ENCODE measurements at regions not wholly inside any gene's neighbourhood (a gene's known extent, or its start where the extent isn't known, plus 50 kb on each side); places are given as distances from the start of the nearest gene placed in this dataset.

DNA sequence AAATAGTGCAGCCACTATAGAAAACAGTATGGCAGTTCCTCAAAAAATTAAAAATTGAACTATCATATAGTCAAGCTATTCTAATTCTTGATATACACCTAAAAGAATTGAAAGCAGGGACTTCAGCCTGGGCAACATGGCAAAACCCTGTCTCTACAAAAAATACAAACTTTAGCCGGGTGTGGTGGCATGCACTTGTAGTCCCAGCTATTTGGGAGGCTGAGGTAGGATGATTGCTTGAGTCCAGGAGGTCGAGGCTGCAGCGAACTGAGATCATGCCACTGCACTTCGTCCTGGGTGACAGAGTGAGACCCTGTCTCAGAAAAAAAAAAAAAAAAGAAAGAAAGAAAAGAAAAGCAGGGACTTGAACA is 64.0 kb upstream of the FOXN2 start:
- Mint-ChIP-seq H3K4me3 (no peak overlapping the region), H3K9me3 (peaks cover 0 to 2% of the 10 kb centered on the region in 2 donors), H3K27ac (no peak overlapping the region), H3K4me1 (peaks cover 6 to 14% of the 10 kb centered on the region in 2 donors), H3K27me3 (no peaks in the 10 kb centered on the region), H3K36me3 (no peaks in the 10 kb centered on the region)
- no peak for DNase-seq
- no peak for ATAC-seq (replicated peaks)

DNA sequence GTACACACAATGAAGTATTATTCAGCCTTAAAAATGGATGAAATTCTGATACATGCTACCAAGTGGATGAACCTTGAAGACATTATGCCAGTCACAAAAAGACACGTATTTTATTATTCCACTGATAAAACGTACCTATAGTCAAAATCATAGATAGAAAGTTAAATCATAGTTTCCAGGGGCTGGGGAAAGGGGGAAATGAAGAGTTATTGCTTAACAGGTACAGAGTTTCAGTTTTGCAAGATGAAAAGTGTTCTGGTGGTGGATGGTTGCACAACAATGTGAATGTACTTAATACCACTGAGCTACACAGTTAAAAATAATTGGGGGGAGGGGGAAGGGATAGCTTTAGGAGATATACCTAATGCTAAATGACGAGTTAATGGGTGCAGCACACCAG is 63.5 kb upstream of the FOXN2 start:
- peak; percentile 61 for ATAC-seq (replicated peaks)
- DNase-seq, result no peak

DNA sequence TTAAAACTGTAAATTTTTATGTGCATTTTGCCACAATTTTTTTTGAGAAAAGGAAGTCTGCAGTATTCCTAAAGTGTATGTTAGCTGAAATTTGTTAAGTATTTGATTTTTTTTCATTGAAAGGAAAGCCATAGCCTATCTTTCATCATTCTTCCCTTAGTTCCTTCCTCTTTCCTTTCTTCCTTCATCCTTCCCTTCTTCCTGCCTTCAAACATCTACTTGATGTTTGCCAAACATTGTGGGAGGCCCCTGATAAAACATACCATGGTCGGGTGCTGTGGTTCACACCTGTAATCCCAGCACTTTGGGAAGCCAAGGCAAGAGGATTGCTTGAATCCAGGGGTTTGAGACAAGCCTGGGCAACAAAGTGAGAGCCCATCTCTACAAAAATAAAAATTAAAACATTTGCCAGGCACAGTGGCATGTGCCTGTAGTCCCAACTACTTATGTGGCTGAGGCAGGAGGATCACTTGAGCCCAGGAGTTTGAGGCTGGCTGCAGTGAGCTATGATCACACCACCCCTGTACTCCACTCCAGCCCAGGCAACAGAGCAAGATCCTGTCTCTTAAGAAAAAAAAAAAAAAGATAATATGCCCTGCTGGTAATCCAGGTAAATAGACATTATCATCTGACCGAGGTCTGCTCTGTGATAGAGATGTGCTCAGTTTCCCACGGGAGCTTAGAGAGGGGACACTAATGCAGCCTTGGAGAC is 62.9 kb upstream of the FOXN2 start:
- DNase-seq, result no peak
- no peak for ATAC-seq (replicated peaks)
- Mint-ChIP-seq H3K36me3 (no peaks in the 10 kb centered on the region), H3K4me3 (no peak overlapping the region), H3K27ac (no peak overlapping the region), H3K9me3 (no peaks in the 10 kb centered on the region), H3K27me3 (no peaks in the 10 kb centered on the region), H3K4me1 (peaks cover 6 to 14% of the 10 kb centered on the region in 2 donors)

More for the DNA sequence above, 63.5 kb upstream of the FOXN2 start:
- Mint-ChIP-seq H3K9me3 (no peaks in the 10 kb centered on the region), H3K36me3 (no peaks in the 10 kb centered on the region), H3K27me3 (no peaks in the 10 kb centered on the region), H3K4me3 (no peak overlapping the region), H3K27ac (no peak overlapping the region), H3K4me1 (peaks cover 6 to 14% of the 10 kb centered on the region in 2 donors)

DNA sequence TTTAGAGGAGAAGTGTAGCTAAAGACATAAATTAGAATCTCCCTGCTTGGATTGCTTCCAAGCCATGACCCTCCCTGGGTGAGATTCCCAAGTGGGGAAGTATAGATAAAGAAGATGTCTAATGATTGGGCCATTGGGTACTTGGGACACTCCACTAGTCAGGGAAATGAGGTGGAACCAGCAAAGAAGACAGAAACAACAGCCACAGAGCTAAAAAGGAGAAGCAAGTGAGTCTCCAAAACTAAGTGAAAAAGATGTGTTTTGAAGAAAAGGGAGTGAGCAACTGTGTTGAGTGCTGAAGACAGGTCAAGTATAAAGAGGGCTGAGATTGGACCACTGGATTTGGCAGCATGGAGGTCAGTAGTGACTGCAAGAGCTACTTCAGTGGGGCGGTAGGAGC is 61.2 kb upstream of the FOXN2 start:
- Mint-ChIP-seq H3K27ac (no peak overlapping the region), H3K27me3 (no peaks in the 10 kb centered on the region), H3K4me3 (no peak overlapping the region), H3K36me3 (no peaks in the 10 kb centered on the region), H3K9me3 (no peaks in the 10 kb centered on the region), H3K4me1 (peaks cover 6 to 14% of the 10 kb centered on the region in 2 donors)
- DNase-seq (no peak), ATAC-seq (replicated peaks) (peak; percentile 59 to 68)

DNA sequence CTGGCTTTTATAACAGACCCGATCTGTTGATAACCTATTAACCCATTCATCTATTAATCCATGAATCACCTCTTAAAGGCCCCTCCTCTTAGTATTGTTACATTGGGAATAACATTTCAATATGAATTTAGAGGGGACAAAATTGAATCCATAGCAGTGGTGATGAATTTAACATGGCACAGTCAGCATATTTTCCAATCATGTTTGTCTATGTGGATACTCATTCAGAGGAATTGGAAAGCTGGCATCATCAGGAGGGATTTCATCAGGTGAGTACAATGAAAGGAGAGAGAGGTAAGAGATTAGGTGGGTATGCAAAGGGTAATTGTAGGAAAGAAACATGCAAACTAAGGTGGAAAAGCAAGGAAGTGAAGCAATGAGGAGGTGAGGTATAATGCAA is 59.6 kb upstream of the FOXN2 start:
- ATAC-seq (replicated peaks), result no peak
- Mint-ChIP-seq H3K4me1 (peaks cover 4 to 10% of the 10 kb centered on the region in 2 donors), H3K4me3 (no peak overlapping the region), H3K9me3 (no peaks in the 10 kb centered on the region), H3K36me3 (no peaks in the 10 kb centered on the region), H3K27me3 (no peaks in the 10 kb centered on the region), H3K27ac (no peak overlapping the region)
- DNase-seq, result no peak

DNA sequence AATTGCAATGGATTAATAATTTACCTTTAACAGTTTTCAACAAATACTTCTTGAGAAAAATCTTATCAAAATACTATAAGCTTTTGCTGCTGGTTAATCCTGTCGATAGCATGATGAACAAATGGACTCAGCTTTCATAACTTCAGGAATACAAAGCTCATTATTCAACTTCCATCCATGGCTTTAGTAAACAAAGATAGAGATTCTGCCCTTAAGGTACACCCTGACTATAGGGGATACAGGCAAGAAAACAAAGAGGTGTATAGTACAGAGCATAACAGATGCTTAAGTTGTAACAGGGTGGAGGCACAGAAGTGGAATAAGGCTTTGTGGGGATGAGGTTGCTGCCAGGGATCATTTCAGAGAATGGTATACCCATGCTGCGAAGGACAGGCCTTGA is 57.0 kb upstream of the FOXN2 start:
- Mint-ChIP-seq H3K36me3 (no peaks in the 10 kb centered on the region), H3K27ac (no peak overlapping the region), H3K27me3 (no peaks in the 10 kb centered on the region), H3K4me3 (no peak overlapping the region), H3K9me3 (peaks cover 0 to 2% of the 10 kb centered on the region in 2 donors), H3K4me1 (no peaks in the 10 kb centered on the region)
- no peak for ATAC-seq (replicated peaks)
- DNase-seq, result no peak

- no peak overlapping the region for H3K4me3 Mint-ChIP-seq
- H3K36me3 Mint-ChIP-seq, result no peaks in the 10 kb centered on the region
- H3K27me3 Mint-ChIP-seq, result no peaks in the 10 kb centered on the region
- no peak for DNase-seq
- no peak for ATAC-seq (replicated peaks)
- no peak overlapping the region for H3K27ac Mint-ChIP-seq
- no peaks in the 10 kb centered on the region for H3K4me1 Mint-ChIP-seq
- peaks cover 0 to 2% of the 10 kb centered on the region in 2 donors for H3K9me3 Mint-ChIP-seq
Measured at GRCh38 chr2:48258481-48259149, 55.9 kb upstream of the FOXN2 start.

DNA sequence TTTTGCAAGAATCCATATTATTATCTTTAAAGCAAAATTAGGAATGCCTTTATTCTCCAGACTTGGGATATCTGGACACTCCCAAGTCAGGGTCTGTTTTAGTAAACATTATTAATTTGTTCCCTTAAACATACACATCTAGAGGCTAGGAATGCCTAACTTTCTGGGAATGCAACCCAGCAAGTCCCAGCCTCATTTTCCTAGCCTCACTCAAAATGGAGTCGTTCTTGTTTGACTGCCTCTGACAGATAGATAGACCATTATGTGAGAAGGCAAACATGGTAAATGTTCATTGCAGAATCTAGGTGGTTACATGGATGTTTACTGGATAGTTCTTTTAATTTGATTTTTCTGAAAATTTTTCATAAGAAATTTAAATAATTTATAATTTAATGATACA is 54.7 kb upstream of the FOXN2 start:
- H3K36me3 Mint-ChIP-seq, result no peaks in the 10 kb centered on the region
- H3K4me1 Mint-ChIP-seq, result no peaks in the 10 kb centered on the region
- H3K9me3 Mint-ChIP-seq, result peaks cover 0 to 2% of the 10 kb centered on the region in 2 donors
- no peak overlapping the region for H3K27ac Mint-ChIP-seq
- no peak overlapping the region for H3K4me3 Mint-ChIP-seq
- DNase-seq (no peak), ATAC-seq (replicated peaks) (no peak)
- H3K27me3 Mint-ChIP-seq, result no peaks in the 10 kb centered on the region

- no peak overlapping the region for H3K4me3 Mint-ChIP-seq
- H3K27me3 Mint-ChIP-seq, result peaks cover 0 to 4% of the 10 kb centered on the region in 2 donors
- H3K27ac Mint-ChIP-seq, result no peak overlapping the region
- no peak for DNase-seq
- peaks cover 0 to 6% of the 10 kb centered on the region in 2 donors for H3K4me1 Mint-ChIP-seq
- peaks cover 0 to 4% of the 10 kb centered on the region in 2 donors for H3K9me3 Mint-ChIP-seq
- no peaks in the 10 kb centered on the region for H3K36me3 Mint-ChIP-seq
- no peak for ATAC-seq (replicated peaks)
Measured at GRCh38 chr2:48264627-48265026, 49.9 kb upstream of the FOXN2 start.

All from stimulated activated naive B cell treated with anti-CD40 and anti-IgM and Interleukin-4, amounts not matched to agents 10 μg/mL and 1 μg/mL and 100 μg/mL, for 72 hours (primary cell).